Esophagus squamous epithelium (tissue), 4 donors: ENCODE measurements at regions not wholly inside any gene's neighbourhood (a gene's known extent, or its start where the extent isn't known, plus 50 kb on each side); places are given as distances from the start of the nearest gene placed in this dataset.

Experiments
- CTCF ChIP-seq, 6 experiments: fragments of 450-650 bp in 4 of 6; fragments of 200-600 bp in 2 of 6; sonication (generic) in 2 of 6; IDR thresholded peaks; one replicate each; pipeline ENCODE4 v1.5.1; 2016 to 2019; ENCODE audit warnings: antibody characterized with exemption in 6 of 6, mild to moderate bottlenecking in 4 of 6, moderate library complexity in 4 of 6
- POLR2A ChIP-seq, 4 donors: fragments of 450-650 bp; IDR thresholded peaks; one replicate each; pipeline ENCODE4 v1.6.1; 2017; ENCODE audit warnings: antibody characterized with exemption in 4 of 4, mild to moderate bottlenecking in 4 of 4, moderate library complexity in 3 of 4

- TF ChIP-seq CTCF (IDR thresholded peaks at IDR 0.05) (no peak), POLR2A (IDR thresholded peaks at IDR 0.05) (no peak)
These were observed 74.3 kb upstream of the SOX2 start for GRCh38 chr3:181637456-181637855.
